Transverse colon (tissue), 3 donors: ENCODE measurements at regions not wholly inside any gene's neighbourhood (a gene's known extent, or its start where the extent isn't known, plus 50 kb on each side); places are given as distances from the start of the nearest gene placed in this dataset.

Experiments used
- CTCF ChIP-seq, 5 experiments: fragments of 200-600 bp in 3 of 5; fragments of 450-650 bp in 2 of 5; sonication (generic) in 3 of 5; IDR thresholded peaks; 1 replicate in 2 of 5; 2 replicates in 3 of 5; pipeline ENCODE4 v1.5.1; 2016 to 2017; ENCODE audit warnings: antibody characterized with exemption in 5 of 5, inconsistent platforms in 3 of 5, mild to moderate bottlenecking in 2 of 5, moderate library complexity in 1 of 5
- EP300 ChIP-seq: sonication (generic); formaldehyde crosslinking; IDR thresholded peaks from one replicate; pipeline ENCODE4 v1.6.1; 2017; ENCODE audit warnings: antibody characterized with exemption, low read depth

GRCh38 chr2:118464546-118465265 is 376.4 kb downstream of the INSIG2 start:
- TF ChIP-seq EP300 (no peak), CTCF (IDR thresholded peaks at IDR 0.05) (no peak)
